ENCODE measurements at regions not wholly inside any gene's neighbourhood (a gene's known extent, or its start where the extent isn't known, plus 50 kb on each side); places are given as distances from the start of the nearest gene placed in this dataset.

DNA sequence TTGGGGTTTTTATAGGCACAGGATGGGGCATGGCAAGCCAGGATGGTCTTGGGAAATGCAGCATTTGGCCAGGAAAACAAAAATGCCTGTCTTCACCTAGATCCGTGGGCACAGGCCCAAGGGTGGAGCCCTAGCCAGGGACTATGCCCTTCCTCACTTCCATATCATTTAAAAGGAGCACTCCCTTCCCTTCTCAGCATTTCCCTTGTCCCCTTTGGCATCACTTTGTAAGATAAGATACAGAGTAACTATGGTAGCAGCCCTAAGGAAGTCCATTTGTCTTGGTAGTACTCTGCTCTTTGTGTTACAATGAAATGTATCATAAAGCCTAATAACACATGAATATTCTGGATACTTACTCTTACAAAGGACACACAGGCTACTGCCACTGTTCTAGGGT, 1092.6 kb upstream of the TENM4 start:
- no peak for TF ChIP-seq POLR2A (IDR thresholded peaks at IDR 0.05; ENCODE audit: low read length)
- no peak for TF ChIP-seq RAD21 (conservative IDR thresholded peaks at IDR 0.05 in 1 of 2, IDR thresholded peaks at IDR 0.05 in 1 of 2)
- TF ChIP-seq CHD4 (IDR thresholded peaks at IDR 0.05; ENCODE audit: borderline replicate concordance), result no peak
- no peak for TF ChIP-seq JUNB (IDR thresholded peaks at IDR 0.05)
